ENCODE measurements at regions not wholly inside any gene's neighbourhood (a gene's known extent, or its start where the extent isn't known, plus 50 kb on each side); places are given as distances from the start of the nearest gene placed in this dataset.

- Mint-ChIP-seq H3K4me3 (ENCODE audit: unreplicated experiment) (no peak overlapping the region), H3K36me3 (ENCODE audit: insufficient read depth, unreplicated experiment) (no peaks in the 10 kb centered on the region), H3K4me1 (ENCODE audit: insufficient read depth, unreplicated experiment) (no peaks in the 10 kb centered on the region), H3K9me3 (ENCODE audit: unreplicated experiment) (no peaks in the 10 kb centered on the region), H3K27me3 (ENCODE audit: insufficient read depth, unreplicated experiment) (no peaks in the 10 kb centered on the region), H3K27ac (ENCODE audit: low read depth, unreplicated experiment) (no peak overlapping the region)
- TF ChIP-seq CTCF (IDR thresholded peaks at IDR 0.05; ENCODE audit: unreplicated experiment): no peak
- intact Hi-C loops (cut with micrococcal nuclease): no loop called here
- BruUV-seq (replicated peaks): no TSS peak
- ChIA-PET POLR2A (no interaction called here), CTCF (interaction anchor here (0.9 kb wide), 1 partner anchor 13 kb away, joined by 3 read pairs; no protein-coding TSS in a partner anchor)
- DNase-seq (ENCODE audit: unreplicated experiment): no peak
Measured at GRCh38 chr3:151612115-151612514, 121.6 kb upstream of the AADACL2 start.

- no peaks in the 10 kb centered on the region for H3K9me3 Mint-ChIP-seq (ENCODE audit: unreplicated experiment)
- BruUV-seq (replicated peaks): no TSS peak
- ChIA-PET POLR2A (no interaction called here), CTCF (no interaction called here)
- no peak for TF ChIP-seq CTCF (IDR thresholded peaks at IDR 0.05; ENCODE audit: unreplicated experiment)
- intact Hi-C loops (cut with micrococcal nuclease): no loop called here
- no peak overlapping the region for H3K27ac Mint-ChIP-seq (ENCODE audit: low read depth, unreplicated experiment)
- DNase-seq (ENCODE audit: unreplicated experiment): no peak
- H3K36me3 Mint-ChIP-seq (ENCODE audit: insufficient read depth, unreplicated experiment): no peaks in the 10 kb centered on the region
- no peaks in the 10 kb centered on the region for H3K4me1 Mint-ChIP-seq (ENCODE audit: insufficient read depth, unreplicated experiment)
- no peak overlapping the region for H3K4me3 Mint-ChIP-seq (ENCODE audit: unreplicated experiment)
- H3K27me3 Mint-ChIP-seq (ENCODE audit: insufficient read depth, unreplicated experiment): no peaks in the 10 kb centered on the region
Measured at GRCh38 chr3:151611419-151611818, 122.3 kb upstream of the AADACL2 start.

GRCh38 chr3:151609491-151609890 is 124.2 kb upstream of the AADACL2 start:
- Mint-ChIP-seq H3K27me3 (ENCODE audit: insufficient read depth, unreplicated experiment) (no peaks in the 10 kb centered on the region), H3K4me1 (ENCODE audit: insufficient read depth, unreplicated experiment) (no peaks in the 10 kb centered on the region), H3K27ac (ENCODE audit: low read depth, unreplicated experiment) (no peak overlapping the region), H3K4me3 (ENCODE audit: unreplicated experiment) (no peak overlapping the region), H3K9me3 (ENCODE audit: unreplicated experiment) (no peaks in the 10 kb centered on the region), H3K36me3 (ENCODE audit: insufficient read depth, unreplicated experiment) (no peaks in the 10 kb centered on the region)
- DNase-seq (ENCODE audit: unreplicated experiment): no peak
- ChIA-PET POLR2A (interaction anchor here (0.6 kb wide), 1 partner anchor 10 kb away, joined by 3 read pairs; no protein-coding TSS in a partner anchor), CTCF (interaction anchor here (0.6 to 0.9 kb wide), 2 partner anchors 141 to 180 kb away, joined by 3 read pairs; no protein-coding TSS in a partner anchor)
- no peak for TF ChIP-seq CTCF (IDR thresholded peaks at IDR 0.05; ENCODE audit: unreplicated experiment)
- intact Hi-C loops (cut with micrococcal nuclease): no loop called here
- no TSS peak for BruUV-seq (replicated peaks)

GRCh38 chr3:151604891-151605290 is 128.8 kb upstream of the AADACL2 start:
- no peak for TF ChIP-seq CTCF (IDR thresholded peaks at IDR 0.05; ENCODE audit: unreplicated experiment)
- BruUV-seq (replicated peaks): no TSS peak
- no peaks in the 10 kb centered on the region for H3K9me3 Mint-ChIP-seq (ENCODE audit: unreplicated experiment)
- ChIA-PET POLR2A (no interaction called here), CTCF (no interaction called here)
- H3K27ac Mint-ChIP-seq (ENCODE audit: low read depth, unreplicated experiment): no peak overlapping the region
- H3K4me3 Mint-ChIP-seq (ENCODE audit: unreplicated experiment): no peak overlapping the region
- intact Hi-C loops (cut with micrococcal nuclease): no loop called here
- H3K27me3 Mint-ChIP-seq (ENCODE audit: insufficient read depth, unreplicated experiment): no peaks in the 10 kb centered on the region
- H3K36me3 Mint-ChIP-seq (ENCODE audit: insufficient read depth, unreplicated experiment): no peaks in the 10 kb centered on the region
- H3K4me1 Mint-ChIP-seq (ENCODE audit: insufficient read depth, unreplicated experiment): no peaks in the 10 kb centered on the region
- DNase-seq (ENCODE audit: unreplicated experiment): no peak

Data from MCF 10A (cell line).